Brain microvascular endothelial cell (primary cell): ENCODE measurements at regions not wholly inside any gene's neighbourhood (a gene's known extent, or its start where the extent isn't known, plus 50 kb on each side); places are given as distances from the start of the nearest gene placed in this dataset.

ENCODE experiments used
- DNase-seq: peaks from one replicate; pipeline ENCODE4 v3.0.0-alpha.2; 2020
- H3K27ac ChIP-seq: fragments of 250-450 bp; sonication (Bioruptor Pico); 2 replicates; pipeline ENCODE4 v1.5.1; 2020; ENCODE audit warnings: mild to moderate bottlenecking, moderate library complexity
- H3K27me3 ChIP-seq: fragments of 250-450 bp; sonication (Bioruptor Pico); replicated peaks from 2 replicates; pipeline ENCODE4 v1.5.1; 2020; ENCODE audit warnings: mild to moderate bottlenecking
- H3K36me3 ChIP-seq: fragments of 250-450 bp; sonication (Bioruptor Pico); replicated peaks from 2 replicates; pipeline ENCODE4 v1.5.1; 2020; ENCODE audit warnings: mild to moderate bottlenecking
- H3K4me3 ChIP-seq: 2 replicates; pipeline ENCODE4 v1.5.1; 2011; ENCODE audit warnings: low read depth, mild to moderate bottlenecking, control low read depth, low read length, moderate library complexity
- CTCF ChIP-seq: IDR thresholded peaks from 2 replicates; pipeline ENCODE4 v1.5.1; 2011; ENCODE audit warnings: low read depth, mild to moderate bottlenecking, moderate library complexity, low read length, control low read depth, inconsistent platforms; ENCODE audit errors: missing control alignments
- in situ Hi-C: cut with HindIII; loops from 2 replicates; pipeline ENCODE4 v1.10.0; 2017; ENCODE audit warnings: low sequenced_read_pairs, low pct_ligation_motif_present

- Histone ChIP-seq H3K36me3 (no peaks in the 10 kb centered on the region), H3K4me3 (no peak overlapping the region), H3K27ac (no peak overlapping the region), H3K27me3 (no peaks in the 10 kb centered on the region)
- TF ChIP-seq CTCF: no peak
- in situ Hi-C loops: no loop called here
- DNase-seq: no peak
Observed at GRCh38 chr14:37977481-37977880, 230.2 kb upstream of the SSTR1 start.

- TF ChIP-seq CTCF: peak; percentile 67
- Histone ChIP-seq H3K4me3 (no peak overlapping the region), H3K27me3 (no peaks in the 10 kb centered on the region), H3K36me3 (no peaks in the 10 kb centered on the region), H3K27ac (no peak overlapping the region)
- in situ Hi-C loops: no loop called here
- DNase-seq: peak; percentile 0
Observed at GRCh38 chr14:37985826-37986470, 221.8 kb upstream of the SSTR1 start.

- in situ Hi-C loops: no loop called here
- TF ChIP-seq CTCF: no peak
- Histone ChIP-seq H3K27ac (no peak overlapping the region), H3K36me3 (no peaks in the 10 kb centered on the region), H3K4me3 (no peak overlapping the region), H3K27me3 (no peaks in the 10 kb centered on the region)
- DNase-seq: no peak
Observed at GRCh38 chr14:37988472-37988871, 219.2 kb upstream of the SSTR1 start.

GRCh38 chr14:37991027-37991426 is 216.7 kb upstream of the SSTR1 start:
- Histone ChIP-seq H3K36me3 (no peaks in the 10 kb centered on the region), H3K27me3 (no peaks in the 10 kb centered on the region), H3K4me3 (no peak overlapping the region), H3K27ac (no peak overlapping the region)
- in situ Hi-C loops: no loop called here
- TF ChIP-seq CTCF: no peak
- DNase-seq: no peak

GRCh38 chr14:37992499-37992898 is 215.2 kb upstream of the SSTR1 start:
- Histone ChIP-seq H3K4me3 (no peak overlapping the region), H3K36me3 (no peaks in the 10 kb centered on the region), H3K27ac (no peak overlapping the region), H3K27me3 (no peaks in the 10 kb centered on the region)
- TF ChIP-seq CTCF: no peak
- DNase-seq: no peak
- in situ Hi-C loops: no loop called here

- no peak for TF ChIP-seq CTCF
- in situ Hi-C loops: no loop called here
- DNase-seq: no peak
Observed at GRCh38 chr14:37994846-37995372, 212.8 kb upstream of the SSTR1 start.

More at GRCh38 chr14:37994846-37995372, 212.8 kb upstream of the SSTR1 start:
- no peak overlapping the region for H3K27ac ChIP-seq
- H3K36me3 ChIP-seq: no peaks in the 10 kb centered on the region
- no peaks in the 10 kb centered on the region for H3K27me3 ChIP-seq
- no peak overlapping the region for H3K4me3 ChIP-seq
